ENCODE measurements at regions not wholly inside any gene's neighbourhood (a gene's known extent, or its start where the extent isn't known, plus 50 kb on each side); places are given as distances from the start of the nearest gene placed in this dataset.
A peak's percentile ranks its signal among the peaks of the same experiment; 100 is the strongest.

GRCh38 chr6:25054469-25054868, 118.7 kb upstream of the RIPOR2 start:
- TF ChIP-seq SNAI2 (CRISPR knock-in tag; IDR thresholded peaks at IDR 0.05) = no peak
- TF ChIP-seq TSHZ2 (CRISPR knock-in tag; IDR thresholded peaks at IDR 0.05) = no peak
- TF ChIP-seq ZC3H10 (CRISPR knock-in tag; IDR thresholded peaks at IDR 0.05) = no peak
- no peak for TF ChIP-seq POU6F1 (CRISPR knock-in tag; IDR thresholded peaks at IDR 0.05; ENCODE audit: borderline replicate concordance, low read depth)
- no peak for TF ChIP-seq PATZ1 (CRISPR knock-in tag; IDR thresholded peaks at IDR 0.05; ENCODE audit: borderline replicate concordance)
- no peak for TF ChIP-seq ARNTL (CRISPR knock-in tag; IDR thresholded peaks at IDR 0.05; ENCODE audit: borderline replicate concordance, low read depth)
- no peak for TF ChIP-seq ISL1 (CRISPR knock-in tag; IDR thresholded peaks at IDR 0.05)
- TF ChIP-seq CSDC2 (CRISPR knock-in tag; IDR thresholded peaks at IDR 0.05) = no peak
- TF ChIP-seq ESRRG (CRISPR knock-in tag; IDR thresholded peaks at IDR 0.05) = no peak
- TF ChIP-seq TOX (CRISPR knock-in tag; IDR thresholded peaks at IDR 0.05; ENCODE audit: borderline replicate concordance) = no peak
- TF ChIP-seq ZFP3 (CRISPR knock-in tag; IDR thresholded peaks at IDR 0.05) = no peak
- TF ChIP-seq GLIS3 (CRISPR knock-in tag; IDR thresholded peaks at IDR 0.05) = no peak
- TF ChIP-seq ZNF8 (CRISPR knock-in tag; IDR thresholded peaks at IDR 0.05) = no peak
- TF ChIP-seq RARB (CRISPR knock-in tag; IDR thresholded peaks at IDR 0.05) = no peak
- no peak for TF ChIP-seq BACH2 (CRISPR knock-in tag; IDR thresholded peaks at IDR 0.05; ENCODE audit: borderline replicate concordance)
- no peak for TF ChIP-seq PPARA (CRISPR knock-in tag; IDR thresholded peaks at IDR 0.05; ENCODE audit: borderline replicate concordance)
- TF ChIP-seq TCF4 (CRISPR knock-in tag; IDR thresholded peaks at IDR 0.05; ENCODE audit: borderline replicate concordance) = no peak
- no peak for TF ChIP-seq ZFP30 (CRISPR knock-in tag; IDR thresholded peaks at IDR 0.05)
- peak; percentile 81 for ATAC-seq

GRCh38 chr6:25056130-25056529, 120.4 kb upstream of the RIPOR2 start:
- TF ChIP-seq TOX (CRISPR knock-in tag; IDR thresholded peaks at IDR 0.05; ENCODE audit: borderline replicate concordance) (no peak), TCF4 (CRISPR knock-in tag; IDR thresholded peaks at IDR 0.05; ENCODE audit: borderline replicate concordance) (no peak), PATZ1 (CRISPR knock-in tag; IDR thresholded peaks at IDR 0.05; ENCODE audit: borderline replicate concordance) (no peak), ARNTL (CRISPR knock-in tag; IDR thresholded peaks at IDR 0.05; ENCODE audit: borderline replicate concordance, low read depth) (no peak), ZC3H10 (CRISPR knock-in tag; IDR thresholded peaks at IDR 0.05) (no peak)
- ATAC-seq = no peak

- ATAC-seq = no peak
- TF ChIP-seq ISL1 (CRISPR knock-in tag; IDR thresholded peaks at IDR 0.05) (no peak), ZC3H10 (CRISPR knock-in tag; IDR thresholded peaks at IDR 0.05) (no peak), POU6F1 (CRISPR knock-in tag; IDR thresholded peaks at IDR 0.05; ENCODE audit: borderline replicate concordance, low read depth) (no peak), ZNF8 (CRISPR knock-in tag; IDR thresholded peaks at IDR 0.05) (no peak), CSRNP3 (CRISPR knock-in tag; IDR thresholded peaks at IDR 0.05) (no peak), GLIS3 (CRISPR knock-in tag; IDR thresholded peaks at IDR 0.05) (no peak), CREB5 (CRISPR knock-in tag; IDR thresholded peaks at IDR 0.05; ENCODE audit: low read depth) (no peak), TOX (CRISPR knock-in tag; IDR thresholded peaks at IDR 0.05; ENCODE audit: borderline replicate concordance) (no peak), ZFP3 (CRISPR knock-in tag; IDR thresholded peaks at IDR 0.05) (no peak), SNAI2 (CRISPR knock-in tag; IDR thresholded peaks at IDR 0.05) (no peak)
Measured at GRCh38 chr6:25057111-25057905, 121.5 kb upstream of the RIPOR2 start.

Data from SK-N-SH treated with all-trans-retinoic acid at 6 μM for 48 hours (cell line).